GM18502 (cell line): ENCODE measurements at regions not wholly inside any gene's neighbourhood (a gene's known extent, or its start where the extent isn't known, plus 50 kb on each side); places are given as distances from the start of the nearest gene placed in this dataset.
"Not testable (repeated sequence)": the region's sequence is repeated elsewhere in the genome, so short reads cannot be mapped to it uniquely, and the experiment has no call there.

Experiments
- ATAC-seq: cut with Tn5 transposase; IDR thresholded peaks from one replicate; pipeline ENCODE4 v1.9.1; 2021; ENCODE audit warnings: mild to moderate bottlenecking; ENCODE audit not compliant: unreplicated experiment, poor library complexity

DNA sequence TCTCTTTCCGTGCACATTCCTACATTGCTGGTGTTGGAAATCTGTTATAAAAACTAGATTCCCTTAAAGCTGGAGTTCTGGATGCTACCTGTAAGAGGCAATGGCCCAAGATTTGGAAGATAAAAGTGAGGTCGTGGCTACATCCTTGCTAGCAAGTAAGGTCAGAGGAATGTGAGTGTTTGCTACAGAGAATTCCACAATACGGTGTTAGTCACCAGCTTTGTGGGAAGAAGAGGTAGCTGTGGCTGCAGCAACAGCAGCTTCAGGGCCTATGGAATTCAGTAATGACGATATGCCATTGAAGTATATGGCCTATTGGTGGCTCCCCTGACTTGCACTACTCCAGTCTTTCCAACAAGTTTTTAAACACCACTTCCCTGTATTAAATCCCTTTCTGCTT, 227.7 kb upstream of the TMEM260 start:
- no peak for ATAC-seq

DNA sequence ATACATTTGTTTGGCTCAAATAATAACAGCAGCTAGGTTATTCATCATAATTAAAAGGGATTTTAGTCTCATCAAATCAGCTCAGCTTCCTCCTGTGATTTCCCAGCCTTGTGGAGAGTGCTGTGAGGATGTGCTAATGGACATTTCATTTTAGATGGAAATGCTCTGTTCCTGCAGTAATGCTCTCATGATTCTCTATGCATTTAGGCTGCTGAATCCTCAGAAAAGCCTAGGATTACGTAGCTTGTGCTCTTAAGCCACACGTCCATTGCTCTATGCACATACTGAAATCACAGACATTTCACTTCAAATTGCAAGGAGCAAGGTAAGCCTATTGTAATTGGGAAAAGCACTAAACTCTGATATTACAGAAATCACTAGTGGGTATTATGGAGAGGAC, 226.6 kb upstream of the TMEM260 start:
- ATAC-seq: no peak

DNA sequence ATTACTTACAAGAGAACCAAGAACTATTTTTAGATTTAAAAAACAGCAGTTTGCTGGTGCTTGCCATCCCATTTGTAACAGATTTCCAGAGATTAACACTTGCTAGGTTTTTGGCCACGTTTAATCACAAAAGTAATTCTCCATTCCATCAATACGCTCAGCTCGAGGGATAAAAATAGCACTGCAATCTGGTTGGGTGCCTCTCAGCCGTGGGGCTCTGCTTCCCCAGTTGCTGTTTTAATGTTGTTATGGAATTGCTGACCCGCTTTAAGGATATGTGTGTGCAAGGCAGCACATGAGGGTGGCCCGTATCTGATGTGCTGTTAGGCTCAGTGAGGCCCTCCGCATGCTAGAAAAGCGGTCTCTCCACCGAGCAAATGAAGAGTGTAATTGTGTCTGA, 222.2 kb upstream of the TMEM260 start:
- no peak for ATAC-seq

DNA sequence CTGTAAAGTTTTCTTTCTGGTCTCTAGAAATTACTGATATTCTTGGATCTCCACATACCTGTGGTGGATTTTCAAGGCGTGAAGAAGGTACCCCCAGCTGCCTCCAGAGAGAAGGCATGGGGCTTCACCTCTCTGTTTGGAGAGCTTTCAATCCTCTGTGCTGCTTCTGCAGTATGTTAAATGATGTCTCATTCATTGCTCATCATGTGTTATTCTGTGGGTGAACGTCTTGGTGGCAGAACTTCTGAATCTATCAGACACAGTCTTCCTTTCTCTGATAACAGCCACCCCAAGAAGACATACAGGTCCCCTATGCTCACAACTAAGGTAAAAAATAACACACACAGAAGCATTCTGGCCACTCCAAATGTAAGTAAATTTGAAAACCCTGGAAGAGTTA, 221.3 kb upstream of the TMEM260 start:
- ATAC-seq: no peak

DNA sequence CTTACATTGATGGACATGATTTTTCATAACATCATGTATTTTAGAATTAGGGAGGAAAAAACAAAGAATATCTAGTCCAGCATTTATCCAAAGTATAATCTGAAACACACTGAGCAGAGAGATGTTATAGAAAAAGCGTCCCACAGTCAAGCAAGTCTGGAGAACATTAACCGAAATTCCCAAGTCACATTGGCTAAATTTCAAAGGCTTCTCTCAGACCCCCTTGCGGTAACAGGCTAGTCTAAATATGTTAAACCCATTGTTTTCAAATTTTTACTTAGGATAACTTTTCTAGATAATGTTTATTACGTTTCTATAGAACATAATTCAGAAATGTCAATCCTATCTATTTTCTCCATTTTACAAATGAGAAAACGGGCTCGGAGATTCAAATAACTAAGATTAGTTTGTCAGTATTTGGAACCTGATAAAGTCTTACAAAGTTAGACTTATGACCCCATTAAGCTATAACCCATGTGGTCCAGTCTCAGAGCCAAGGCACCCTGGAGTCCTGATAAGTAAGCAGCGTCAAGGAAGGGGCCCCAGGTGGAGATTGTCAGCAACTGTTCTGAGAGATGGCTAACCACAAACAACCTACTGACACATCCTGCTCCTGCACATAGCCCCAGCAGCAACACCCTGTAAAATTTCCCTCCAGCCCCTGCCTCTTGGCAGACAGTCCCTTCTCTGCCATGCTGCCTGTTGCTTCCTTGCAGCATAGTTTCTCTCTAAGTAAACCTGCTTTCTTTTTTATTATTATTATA, 220.6 kb upstream of the TMEM260 start:
- peak; percentile 85 for ATAC-seq

DNA sequence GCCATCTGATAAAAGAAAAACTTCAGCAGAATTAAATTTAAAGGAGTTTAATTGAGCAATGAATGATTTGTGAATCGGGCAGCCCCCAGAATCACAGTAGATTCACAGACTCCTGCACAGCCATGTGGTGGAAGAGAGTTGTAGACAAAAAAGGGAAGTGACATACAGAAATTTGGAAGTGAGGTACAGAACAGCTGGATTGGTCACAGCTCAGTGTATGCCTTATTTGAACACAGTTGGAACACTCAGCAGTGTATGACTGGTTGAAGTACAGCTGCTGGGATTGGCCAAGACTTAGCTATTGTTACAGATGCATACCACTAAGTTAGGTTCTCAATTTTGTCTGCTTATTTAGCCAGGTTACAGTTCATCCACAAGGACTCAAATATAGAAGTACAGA, 213.9 kb upstream of the TMEM260 start:
- not testable (repeated sequence) for ATAC-seq

DNA sequence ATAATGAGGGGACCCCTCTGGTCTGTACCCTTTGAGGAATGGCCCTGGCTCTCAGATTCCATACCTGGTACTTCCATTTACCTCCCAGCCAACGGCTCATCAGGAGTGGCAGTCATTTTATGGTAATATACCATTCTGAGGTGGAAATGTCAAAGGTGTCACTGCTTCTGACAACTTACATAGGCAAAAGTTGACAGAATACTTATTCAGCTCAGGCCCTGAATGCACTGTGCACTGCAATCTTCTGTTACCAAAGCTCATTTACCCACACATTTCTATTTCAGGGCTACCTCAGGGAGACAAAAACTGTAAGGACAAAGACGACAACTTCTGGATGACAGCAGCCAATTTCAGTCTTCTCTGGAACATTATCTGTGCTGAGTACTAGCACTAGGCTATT, 212.2 kb upstream of the TMEM260 start:
- ATAC-seq: no peak

DNA sequence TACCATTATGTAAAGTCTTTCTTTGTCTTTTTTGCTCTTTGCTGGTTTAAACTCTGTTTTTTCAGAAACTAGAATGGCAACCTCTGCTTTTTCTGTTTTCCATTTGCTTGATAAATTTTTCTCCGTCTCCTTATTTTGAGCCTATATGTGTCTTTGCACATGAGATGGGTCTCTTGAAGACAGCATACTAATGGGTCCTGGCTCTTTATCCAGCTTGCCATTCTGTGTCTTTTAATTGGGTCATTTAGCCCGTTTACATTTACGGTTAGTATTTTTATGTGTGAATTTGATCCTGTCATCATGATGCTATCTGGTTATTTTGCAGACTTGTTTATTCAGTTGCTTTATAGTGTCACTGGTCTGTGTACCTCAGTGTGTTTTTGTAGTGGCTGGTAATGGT, 207.9 kb upstream of the TMEM260 start:
- no peak for ATAC-seq

DNA sequence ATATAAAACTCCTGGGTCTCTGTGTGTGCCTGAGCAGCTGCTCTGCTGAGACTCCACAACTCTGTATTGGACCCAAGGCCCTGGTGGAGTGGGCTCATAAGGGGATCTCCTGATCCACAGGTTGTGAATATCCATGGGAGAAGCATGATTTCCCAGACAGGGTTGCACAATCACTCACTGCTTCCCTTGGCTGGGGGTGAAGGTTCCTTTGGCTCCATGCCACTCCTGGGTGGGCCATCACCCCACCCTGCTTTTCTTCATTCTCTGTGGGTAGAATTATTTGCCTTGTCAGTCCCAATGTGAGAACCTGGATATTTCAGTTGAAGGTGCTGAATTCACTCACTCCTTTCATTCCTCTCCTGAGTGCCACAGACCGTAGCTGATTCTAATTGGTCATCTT, 205.2 kb upstream of the TMEM260 start:
- ATAC-seq: no peak

DNA sequence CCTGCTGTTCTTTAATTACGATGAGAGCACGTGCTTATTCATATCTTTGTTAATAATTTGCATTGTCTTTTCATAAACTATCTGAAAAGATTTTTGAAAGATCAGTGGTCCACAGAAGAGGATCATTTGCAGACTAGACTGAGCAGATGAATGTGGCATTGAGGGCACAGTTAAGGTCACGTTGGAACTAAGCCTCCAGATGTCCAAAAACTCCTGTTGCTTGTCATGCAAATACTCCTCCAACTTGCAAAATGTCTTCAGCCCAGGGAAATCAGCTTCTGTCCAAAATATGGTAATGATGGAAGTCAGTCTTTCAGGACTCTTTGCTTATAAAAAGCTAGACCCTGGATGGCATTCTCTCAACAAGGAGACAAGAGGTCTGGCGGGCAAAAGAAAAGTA, 201.6 kb upstream of the TMEM260 start:
- ATAC-seq: no peak

DNA sequence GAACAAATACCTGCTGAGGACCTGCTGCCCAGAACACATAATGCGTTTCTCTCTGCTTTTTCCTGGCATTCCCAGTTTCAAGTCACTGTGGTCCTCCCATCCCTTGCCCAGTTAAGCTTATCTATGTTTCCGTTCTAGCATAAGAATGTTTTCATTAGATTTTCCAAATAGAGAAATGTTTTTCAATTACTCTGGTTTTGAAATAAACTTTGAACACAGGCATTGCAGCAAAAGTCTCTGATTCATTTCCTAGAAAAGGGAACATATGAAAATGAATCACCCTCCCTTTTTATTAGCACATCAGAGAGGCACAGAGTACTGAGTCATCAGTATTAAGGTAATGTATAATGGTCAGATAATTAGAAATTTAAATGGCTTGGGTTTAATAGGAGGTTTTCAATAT, 201.1 kb upstream of the TMEM260 start:
- ATAC-seq: no peak

DNA sequence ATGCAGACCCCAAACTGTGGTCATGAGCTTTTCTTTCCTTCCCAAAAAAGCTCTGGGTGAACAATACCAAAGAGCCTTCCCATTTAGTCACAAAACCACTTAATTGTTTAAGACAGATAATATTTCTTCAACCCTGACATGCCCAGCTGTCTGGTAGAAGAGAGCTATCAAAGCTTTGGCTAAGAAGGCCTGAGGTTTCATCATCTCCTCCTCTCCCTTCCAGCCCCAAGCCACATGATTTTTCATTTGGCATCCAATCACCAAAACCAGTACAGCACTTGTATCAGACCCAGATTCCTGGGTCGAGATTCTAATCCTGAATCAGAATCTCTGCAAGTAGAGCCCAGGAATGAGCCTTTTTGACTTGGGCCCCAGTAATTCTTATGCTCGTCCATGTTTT, 199.6 kb upstream of the TMEM260 start:
- ATAC-seq: no peak

DNA sequence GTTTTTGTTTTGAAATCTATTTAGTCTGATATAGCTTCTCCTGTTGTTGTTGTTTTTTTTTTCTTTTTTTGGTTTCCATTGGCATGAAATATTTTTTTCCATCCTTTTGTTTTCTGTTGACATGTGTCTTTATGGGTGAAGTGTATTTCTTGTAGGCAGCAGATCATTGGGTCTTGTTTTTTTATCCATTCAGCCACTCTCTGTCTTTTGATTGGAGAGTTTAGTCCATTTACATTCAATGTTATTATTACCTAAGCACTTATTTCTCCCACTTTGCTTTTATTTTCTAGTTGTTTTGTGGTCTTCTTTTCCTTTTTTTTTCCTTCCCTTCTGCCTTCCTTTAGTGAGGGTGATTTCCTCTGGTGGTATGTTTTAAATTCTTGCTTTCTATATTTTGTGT, 193.6 kb upstream of the TMEM260 start:
- ATAC-seq: no peak

DNA sequence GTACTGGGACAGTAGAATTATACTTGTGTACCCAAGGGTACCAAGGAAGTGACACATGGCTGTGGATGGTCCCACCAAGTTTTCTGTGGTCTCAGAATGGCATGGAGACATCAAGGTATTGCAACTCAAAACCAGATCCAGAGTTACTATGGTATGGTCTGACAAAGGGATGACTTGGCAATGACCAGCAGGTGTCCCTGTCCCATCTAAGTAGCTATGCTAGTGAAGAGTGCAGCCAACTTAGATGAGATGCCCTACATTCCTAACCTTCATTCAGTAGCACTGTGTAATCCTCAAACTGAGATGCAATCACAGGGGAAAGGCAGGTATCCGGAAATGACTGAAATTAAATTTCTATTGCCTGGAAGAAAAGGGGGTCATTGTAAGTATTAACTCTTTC, 188.7 kb upstream of the TMEM260 start:
- ATAC-seq: no peak

DNA sequence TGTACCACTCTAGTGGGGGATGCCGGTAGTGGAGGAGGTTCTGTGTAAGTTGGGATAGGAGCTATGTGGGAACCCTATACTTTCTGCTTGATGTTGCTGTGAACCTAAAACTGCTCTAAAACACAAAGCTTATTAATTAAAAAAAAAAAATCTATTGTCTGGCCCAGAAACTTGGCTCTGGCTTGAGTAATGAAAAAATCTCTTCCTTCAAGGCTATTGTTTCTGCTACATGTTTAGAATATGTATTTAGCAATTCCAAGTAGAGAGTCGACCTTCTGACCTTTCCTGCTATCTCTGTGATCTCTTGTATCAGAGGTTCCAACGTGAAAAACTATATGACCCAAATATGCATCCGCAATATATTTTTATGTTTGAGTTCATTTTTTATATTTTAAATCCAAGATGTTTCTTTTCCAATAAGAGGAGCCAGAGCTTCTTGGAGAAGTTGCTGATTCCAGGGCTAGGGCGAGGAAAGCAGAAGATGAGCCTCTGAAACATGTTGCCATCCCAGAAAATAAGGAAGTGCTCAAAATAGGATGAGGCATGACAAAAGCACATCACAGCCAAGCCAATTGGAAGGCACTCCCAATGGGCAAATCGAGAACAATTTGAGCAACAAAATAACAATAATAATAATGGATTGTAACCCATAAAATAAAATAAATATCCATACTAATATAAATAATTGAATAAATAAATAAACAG, 184.6 kb upstream of the TMEM260 start:
- ATAC-seq: no peak

DNA sequence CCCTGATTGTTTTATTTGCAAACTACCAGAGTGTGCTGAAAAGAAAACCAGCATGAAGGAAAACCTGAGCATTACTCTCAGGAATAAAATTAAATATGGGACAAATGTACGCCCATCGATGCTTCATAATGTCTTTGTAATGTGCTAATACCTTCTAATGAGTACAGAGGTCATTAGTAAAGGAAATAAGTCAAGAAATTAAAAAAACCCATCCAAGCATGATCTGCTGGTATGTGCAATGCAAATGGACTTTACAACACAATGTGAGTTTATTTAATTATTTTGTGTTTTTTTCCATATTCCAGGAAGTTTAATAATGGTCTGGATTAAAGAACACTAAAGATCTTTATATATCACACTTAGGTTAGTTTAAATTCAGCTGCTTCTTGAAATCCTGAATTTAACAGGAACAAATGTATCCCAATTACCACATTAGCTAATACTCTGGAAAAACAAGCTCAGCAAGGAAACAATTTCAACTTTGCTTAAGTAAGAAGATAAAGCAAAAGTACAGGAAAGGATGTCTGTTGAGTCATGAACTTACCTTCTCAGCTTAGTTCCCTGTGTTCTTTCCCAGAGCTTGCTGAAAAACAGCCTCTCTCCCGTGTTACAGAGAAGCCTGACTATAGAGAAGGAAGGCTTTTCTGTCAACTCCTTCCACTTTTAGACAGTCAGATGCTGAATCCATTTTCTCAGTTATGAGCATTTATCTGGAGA, 179.3 kb upstream of the TMEM260 start:
- no peak for ATAC-seq

DNA sequence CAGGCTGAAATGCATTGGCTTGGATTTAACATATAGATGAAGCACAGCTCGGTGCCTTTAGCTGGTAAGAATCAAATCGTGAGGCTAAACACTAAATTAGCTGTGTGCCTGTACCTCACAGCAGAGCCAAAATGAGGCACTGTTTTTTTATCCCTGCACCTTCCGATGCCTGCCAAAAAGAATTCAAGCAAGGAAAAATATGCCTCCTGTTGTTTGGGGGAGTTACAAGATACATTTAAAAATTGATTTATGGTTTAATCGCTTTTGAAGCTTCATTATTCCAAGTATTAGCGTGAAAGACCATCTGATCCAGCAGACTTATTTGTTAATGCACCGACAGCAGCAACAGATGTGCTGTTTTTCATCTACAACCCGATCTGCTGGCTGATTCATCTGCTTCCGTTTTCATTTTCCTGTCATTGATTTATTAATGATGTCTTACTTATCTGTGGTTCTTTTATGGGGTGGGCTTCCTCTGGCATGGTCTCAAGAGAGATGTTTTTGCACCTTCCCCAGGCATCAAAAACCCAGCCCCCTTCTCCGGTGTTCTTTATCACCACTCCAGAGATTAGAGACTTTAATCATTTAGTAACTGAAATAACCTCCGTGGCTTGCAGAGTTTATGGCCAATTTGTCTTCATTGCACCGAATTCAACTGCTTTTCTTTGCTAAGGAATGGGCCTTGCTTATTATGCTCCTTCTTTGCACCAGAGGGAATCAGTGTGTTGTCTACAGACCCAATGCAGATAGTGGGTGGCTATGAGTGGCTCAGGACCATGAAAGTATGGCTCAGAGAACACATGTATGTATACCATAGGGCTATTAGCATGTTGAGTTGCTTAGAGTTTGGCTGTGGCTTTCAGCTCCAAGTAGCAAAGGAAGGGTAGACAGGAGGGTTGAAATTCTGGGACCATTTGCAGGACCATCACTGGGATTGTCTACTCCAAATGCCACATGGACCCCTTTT, 166.8 kb upstream of the TMEM260 start:
- no peak for ATAC-seq

DNA sequence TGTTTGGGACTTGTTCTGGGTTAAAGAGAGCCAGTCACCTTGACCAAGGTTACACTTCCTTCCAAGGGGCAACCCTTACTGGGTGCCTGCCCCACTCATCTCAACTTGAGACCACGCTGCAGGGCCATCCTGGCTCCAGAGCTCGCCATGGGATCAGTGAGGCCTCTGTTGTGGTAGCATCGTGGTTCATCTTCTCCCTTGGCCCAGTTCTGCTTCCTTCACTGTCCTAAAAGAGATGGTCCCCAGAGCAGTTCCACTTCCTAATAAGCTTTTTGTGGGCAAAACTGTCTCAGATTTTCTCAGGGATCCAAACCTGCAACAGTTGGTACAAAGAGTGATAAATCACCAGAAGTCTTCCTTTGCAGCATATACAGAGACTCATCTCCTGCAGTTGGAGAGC, 165.9 kb upstream of the TMEM260 start:
- ATAC-seq: no peak

DNA sequence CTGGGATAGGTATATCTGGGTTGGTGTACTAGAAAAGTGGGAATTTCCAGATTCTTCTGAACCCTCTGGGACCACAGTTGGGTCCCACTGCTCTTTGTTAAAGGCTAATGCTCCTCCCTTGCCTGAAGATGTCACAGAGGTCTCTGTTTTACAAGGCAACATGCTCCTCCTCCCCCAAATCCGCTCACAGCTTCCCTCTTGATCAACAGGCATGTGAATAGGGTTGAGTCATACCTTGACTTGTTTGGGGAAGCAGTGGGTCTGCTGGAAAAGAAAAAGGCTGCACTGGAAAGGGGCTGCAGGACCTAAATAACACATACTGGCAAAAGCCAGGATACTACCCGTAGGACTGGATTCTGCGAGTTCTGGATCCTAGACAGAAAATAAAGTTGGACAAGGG, 165.4 kb upstream of the TMEM260 start:
- no peak for ATAC-seq

DNA sequence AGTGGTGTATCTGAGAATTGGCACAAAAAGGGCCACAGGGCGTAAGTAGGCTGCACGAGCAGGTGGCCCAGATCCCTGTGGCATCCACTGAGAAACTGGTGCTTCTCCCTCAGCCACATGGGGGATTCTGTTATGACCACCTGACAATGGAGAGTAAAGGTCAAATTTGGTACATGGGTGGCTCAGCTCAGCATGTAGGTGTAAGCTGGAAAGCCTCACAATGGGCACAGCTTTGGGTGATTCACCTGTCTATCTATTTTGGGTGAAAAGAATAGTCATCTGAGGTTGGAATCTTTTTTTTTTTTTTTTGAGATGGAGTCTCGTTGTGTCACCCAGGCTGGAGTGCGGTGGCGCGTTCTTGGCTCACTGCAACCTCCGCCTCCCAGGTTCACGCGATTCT, 163.4 kb upstream of the TMEM260 start:
- no peak for ATAC-seq
